Activated CD8-positive, alpha-beta memory T cell treated with anti-CD3 and anti-CD28 coated beads, Interleukin-2, amount 50 U/mL, for 24 hours (primary cell): ENCODE measurements at regions not wholly inside any gene's neighbourhood (a gene's known extent, or its start where the extent isn't known, plus 50 kb on each side); places are given as distances from the start of the nearest gene placed in this dataset.

ENCODE experiments used
- DNase-seq: peaks from one replicate; pipeline ENCODE4 v3.0.0-alpha.2; 2020; ENCODE audit errors: extremely low read depth

DNA sequence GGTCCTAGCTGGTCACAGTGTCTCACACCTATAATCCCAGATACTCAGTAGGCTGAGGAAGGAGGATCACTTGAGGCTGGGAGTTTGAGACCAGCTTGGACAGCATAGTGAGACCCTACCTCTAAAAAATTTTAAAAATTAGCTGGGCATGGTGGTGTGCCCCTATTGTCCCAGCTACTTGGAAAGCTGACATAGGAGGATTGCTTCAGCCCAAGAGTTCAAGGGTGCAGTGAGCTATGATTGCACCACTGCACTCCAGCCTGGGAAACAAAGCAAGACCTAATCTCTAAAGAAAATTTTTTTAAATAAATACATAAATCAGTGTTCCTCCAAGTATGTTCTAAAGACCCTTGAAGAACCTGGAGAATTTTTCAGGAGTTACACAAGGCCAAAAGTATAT is 50.6 kb upstream of the GNAO1 start:
- no peak for DNase-seq

DNA sequence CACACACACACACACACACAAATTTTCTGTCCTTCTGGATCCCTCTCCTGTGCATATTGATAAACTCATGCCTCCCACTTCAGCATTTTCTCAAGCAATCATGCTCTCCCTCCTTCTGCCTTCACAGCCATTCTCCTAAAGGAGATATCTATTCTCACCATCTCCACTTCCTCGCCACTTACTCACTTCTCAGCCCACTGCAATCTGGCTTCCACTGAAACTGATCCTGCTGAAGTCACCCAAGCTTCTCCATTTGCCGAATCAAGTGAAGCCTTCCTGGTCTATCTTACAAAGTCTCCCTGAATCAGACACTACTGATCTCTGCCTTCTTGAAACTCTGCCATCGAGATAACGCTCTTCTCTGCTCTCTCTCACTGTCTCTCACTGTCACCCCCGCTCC is 54.0 kb upstream of the GNAO1 start:
- DNase-seq: no peak

GRCh38 chr16:56136256-56136655 is 55.0 kb upstream of the GNAO1 start:
- no peak for DNase-seq

DNA sequence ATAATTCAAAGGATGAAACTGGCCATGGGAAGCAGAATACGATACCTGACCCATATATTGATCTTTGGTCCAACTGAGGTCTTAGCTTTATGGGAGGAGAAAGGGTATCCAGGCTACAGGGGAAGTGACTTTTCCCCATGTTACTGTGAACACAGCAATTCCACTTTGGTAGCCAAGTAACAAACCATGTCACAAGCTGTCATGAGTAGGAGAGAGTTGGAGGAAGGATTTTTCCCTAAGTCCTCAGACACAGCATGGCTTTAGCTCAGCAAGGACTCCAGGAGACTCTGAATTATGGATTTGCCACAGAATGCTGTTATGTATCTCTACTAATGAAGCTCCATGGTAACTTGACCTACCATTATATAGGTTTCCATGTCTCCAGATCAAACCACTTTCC is 56.5 kb upstream of the GNAO1 start:
- no peak for DNase-seq

DNA sequence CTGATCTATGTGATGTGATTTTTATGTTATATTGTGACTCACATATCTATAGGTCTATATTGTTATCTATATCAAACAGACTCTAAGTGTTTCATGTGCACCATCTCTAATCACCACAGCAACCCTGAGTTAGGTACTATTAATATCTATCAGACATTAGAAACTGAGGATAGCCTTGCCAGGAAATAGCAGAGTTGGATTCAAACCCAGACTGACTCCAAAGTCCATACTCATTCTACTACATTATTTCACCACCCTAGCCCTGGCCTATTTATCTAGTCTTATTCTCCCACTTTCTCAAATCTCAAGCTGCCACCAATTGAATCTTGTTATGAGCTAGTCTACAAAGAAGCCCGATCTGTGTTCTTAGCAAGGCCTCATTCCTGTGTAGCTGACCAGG is 65.4 kb upstream of the GNAO1 start:
- DNase-seq: no peak

DNA sequence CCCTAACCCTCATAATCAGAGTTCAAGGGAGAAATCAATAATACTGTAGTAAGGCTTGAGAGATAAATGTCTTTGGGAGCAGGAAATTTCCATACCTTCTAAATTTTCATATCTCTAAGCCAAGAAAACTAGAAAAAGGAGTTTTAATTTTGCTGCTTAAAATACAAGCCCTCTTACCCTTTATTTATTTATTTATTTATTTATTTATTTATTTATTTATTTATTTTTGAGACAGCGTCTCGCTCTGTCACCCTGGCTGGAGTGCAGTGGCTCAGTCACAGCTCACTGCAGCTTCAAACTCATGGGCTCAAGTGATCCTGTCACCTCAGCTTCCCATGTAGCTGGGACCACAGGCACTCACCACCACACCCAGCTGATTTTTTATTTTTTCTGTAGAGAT is 69.0 kb upstream of the GNAO1 start:
- DNase-seq: no peak

GRCh38 chr16:56121156-56121500 is 70.2 kb upstream of the GNAO1 start:
- DNase-seq: no peak

DNA sequence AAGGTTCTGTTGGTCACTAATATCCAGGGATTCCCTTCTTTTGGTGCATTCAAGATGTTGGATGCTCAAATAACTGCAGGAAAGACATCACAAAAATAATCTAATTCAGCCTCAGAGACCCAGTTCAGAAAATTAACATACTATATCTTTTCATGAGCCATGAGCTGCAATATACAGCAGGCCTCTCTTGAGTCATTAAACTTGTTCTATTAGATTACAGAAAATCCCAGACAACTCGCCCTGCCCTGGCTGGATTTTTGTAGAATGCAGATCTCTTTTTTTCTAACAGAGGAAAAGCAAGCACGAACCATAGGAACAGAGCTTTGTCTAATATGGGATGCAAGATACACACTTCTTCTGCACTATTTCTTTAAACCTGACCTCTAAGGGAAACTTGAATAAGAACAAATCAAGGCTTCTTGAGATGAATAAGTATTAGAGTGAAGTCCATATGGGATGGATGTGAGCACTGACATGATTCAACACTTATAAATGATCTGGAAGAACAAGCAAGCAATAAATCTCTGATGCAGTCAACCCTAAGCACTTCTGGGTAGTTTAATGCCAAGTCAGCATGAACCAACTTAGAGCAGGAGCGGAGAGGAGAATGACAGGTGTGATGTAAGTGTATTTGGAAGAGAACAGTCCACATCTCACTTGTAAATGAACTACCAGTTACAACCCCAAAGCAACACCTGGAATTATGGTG is 70.7 kb upstream of the GNAO1 start:
- DNase-seq: no peak

- no peak for DNase-seq
Observed at GRCh38 chr16:56119133-56119532, 72.2 kb upstream of the GNAO1 start.

DNA sequence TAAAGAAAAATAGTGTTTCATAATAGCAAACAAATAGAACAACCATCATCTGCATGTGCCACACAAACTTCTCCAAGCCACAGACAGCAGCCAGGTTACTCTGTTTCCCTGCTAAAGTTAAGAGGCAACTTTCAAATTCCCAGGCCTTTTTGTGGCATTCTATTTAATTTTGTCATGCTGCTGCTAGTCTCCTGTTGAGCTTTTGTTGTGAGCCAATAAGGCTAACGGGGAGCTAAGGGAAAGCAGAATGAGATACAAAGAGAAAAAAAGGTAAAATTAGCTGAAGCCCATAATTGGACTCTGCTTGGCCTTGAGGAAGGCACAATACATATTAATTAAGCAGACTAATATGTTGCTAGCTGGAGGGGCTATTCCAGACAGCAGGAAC is 74.7 kb upstream of the GNAO1 start:
- no peak for DNase-seq

DNA sequence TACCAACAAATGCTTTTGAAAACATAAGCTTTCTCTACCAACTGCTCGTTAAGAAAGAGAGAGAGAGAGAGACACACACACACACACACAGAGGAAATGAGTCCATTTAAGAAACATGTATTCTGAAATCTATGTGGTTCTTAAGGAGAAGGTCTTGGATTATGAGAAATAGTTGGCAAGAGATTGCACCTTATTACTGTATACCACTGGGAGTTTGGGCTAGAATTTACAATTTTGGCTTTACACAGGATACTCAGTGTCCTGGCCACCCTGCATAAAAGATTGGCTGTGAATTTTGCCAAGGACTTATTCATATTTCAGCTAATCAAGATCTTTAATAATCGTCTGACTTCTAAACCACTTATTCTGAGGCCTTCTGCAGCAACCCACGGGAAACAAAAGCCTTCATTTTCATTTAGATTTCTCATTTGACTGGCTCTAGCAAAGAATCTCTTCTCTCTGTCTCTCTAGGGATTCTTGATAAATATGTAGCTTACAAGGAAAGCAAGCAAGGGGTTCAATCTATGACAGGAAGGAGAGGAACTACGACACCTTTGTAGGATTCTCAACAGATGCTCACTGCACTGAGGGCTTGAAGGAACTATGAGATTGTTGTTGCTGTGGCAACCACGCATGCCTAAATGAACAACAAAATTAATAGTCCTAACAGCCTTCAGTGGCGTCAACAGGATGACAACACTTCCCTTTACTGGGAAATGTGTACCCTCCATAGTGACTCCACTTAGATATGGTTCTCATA is 75.3 kb upstream of the GNAO1 start:
- DNase-seq: no peak

DNA sequence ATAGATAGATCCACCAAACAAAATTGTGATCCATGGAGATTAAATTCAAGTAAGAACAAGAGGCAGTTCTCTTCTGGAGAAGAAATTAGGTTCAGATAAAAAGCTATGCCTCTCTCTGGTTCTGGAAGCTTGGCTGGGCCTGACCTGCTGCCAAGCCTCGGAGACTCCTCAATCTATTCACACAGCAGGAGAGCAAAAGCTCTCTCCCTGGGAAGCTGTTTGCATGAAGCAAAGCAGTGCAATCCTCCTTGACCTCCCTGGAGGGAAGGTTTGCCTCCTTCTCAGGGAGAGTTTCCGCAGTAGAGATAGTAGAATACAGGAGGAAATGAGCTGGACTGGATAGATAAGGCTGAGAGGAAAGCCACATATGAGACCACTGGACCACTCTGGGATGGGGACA is 78.1 kb upstream of the GNAO1 start:
- no peak for DNase-seq

GRCh38 chr16:56111100-56111499 is 80.2 kb upstream of the GNAO1 start:
- no peak for DNase-seq

DNA sequence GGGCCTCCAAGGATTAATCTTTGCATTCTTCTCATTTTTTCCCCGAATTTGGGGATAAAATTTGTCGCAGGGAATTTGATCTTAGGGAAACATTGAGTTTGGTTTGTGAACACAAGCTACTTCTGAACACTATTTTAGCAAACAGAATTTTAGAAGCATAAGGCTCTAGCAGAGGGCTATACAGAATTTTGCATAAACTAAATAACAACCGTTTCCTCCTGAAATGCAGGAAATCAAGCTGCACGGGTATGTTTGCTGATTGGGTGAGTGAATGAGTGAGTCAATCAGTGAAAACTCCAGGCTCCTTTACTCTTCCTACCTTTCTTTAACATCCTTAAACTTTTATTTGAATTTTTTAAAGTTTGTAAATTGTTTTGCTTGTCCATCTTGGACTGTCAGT is 81.3 kb upstream of the GNAO1 start:
- DNase-seq: no peak

- DNase-seq: no peak
Observed at GRCh38 chr16:56109205-56109604, 82.1 kb upstream of the GNAO1 start.

- no peak for DNase-seq
Observed at GRCh38 chr16:56108724-56109123, 82.6 kb upstream of the GNAO1 start.

- no peak for DNase-seq
Observed at GRCh38 chr16:56108056-56108471, 83.2 kb upstream of the GNAO1 start.

- DNase-seq: no peak
Observed at GRCh38 chr16:56106527-56106926, 84.8 kb upstream of the GNAO1 start.

- DNase-seq: no peak
Observed at GRCh38 chr16:56102906-56103305, 88.4 kb upstream of the GNAO1 start.

- no peak for DNase-seq
Observed at GRCh38 chr16:56102183-56102686, 89.1 kb upstream of the GNAO1 start.

- no peak for DNase-seq
Observed at GRCh38 chr16:56101480-56101879, 89.8 kb upstream of the GNAO1 start.

DNA sequence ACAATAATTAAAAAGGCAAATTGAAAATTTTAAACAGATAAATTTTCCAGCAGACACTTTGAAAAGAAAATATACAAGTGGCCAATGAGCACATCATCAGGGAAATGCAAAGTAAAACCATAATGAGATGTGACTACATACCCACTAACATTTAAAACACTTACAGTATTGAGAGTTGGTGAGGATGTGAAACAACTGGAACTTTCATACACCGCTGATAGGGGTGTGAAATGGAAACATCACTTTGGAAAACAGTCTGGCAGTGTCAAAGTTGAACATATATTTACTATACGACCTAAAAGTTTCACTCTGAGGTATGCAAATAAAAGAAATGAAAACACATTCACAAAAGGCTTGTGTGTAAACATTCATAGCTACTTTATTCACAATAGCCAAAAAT is 94.0 kb upstream of the GNAO1 start:
- no peak for DNase-seq

- no peak for DNase-seq
Observed at GRCh38 chr16:56094231-56094630, 97.1 kb upstream of the GNAO1 start.

- no peak for DNase-seq
Observed at GRCh38 chr16:56093055-56093454, 98.2 kb upstream of the GNAO1 start.
